ENCODE measurements at regions not wholly inside any gene's neighbourhood (a gene's known extent, or its start where the extent isn't known, plus 50 kb on each side); places are given as distances from the start of the nearest gene placed in this dataset.
A peak's percentile ranks its signal among the peaks of the same experiment; 100 is the strongest.

- Mint-ChIP-seq H3K4me1 (no peaks in the 10 kb centered on the region), H3K27ac (no peak overlapping the region), H3K4me3 (no peak overlapping the region), H3K36me3 (no peaks in the 10 kb centered on the region), H3K27me3 (no peaks in the 10 kb centered on the region), H3K9me3 (ENCODE audit: low read depth) (peaks cover 5% of the 10 kb centered on the region)
- CTCF ChIA-PET: no interaction called here
- no peak for ATAC-seq
- DNase-seq: no peak
Observed at GRCh38 chr6:102553214-102553613, 1159.7 kb downstream of the GRIK2 start.

DNA sequence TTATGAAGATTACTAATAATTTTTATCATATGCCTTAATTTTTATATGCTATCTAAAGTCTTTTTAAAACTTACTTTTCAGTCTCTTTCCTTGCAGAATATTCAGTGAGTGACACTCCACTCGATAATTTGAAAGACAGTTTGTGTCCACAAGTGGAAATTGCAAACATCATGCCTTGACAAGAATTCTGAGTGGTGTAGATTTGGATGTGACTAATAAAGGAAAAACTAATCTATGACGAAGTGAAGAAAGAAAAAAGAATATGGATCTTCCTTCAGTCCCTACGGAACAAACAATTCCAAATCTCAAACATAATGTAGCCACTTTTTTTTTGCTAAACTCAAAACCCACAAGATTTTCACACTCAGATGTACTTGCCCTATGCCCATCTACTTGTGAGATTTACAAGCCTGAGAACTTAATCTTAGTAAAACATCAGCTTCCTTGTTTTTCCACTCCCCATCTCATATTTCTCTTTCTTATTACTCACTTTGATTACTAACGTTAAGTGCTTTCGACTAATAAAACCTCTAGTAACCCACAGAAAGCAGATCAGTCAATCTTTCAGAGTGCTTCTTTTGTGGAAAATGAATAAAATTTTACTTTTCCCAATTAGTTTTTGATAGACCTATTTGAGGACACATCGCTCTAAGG lies 1155.8 kb downstream of the GRIK2 start:
- H3K27ac Mint-ChIP-seq: no peak overlapping the region
- no peaks in the 10 kb centered on the region for H3K27me3 Mint-ChIP-seq
- H3K9me3 Mint-ChIP-seq (ENCODE audit: low read depth): peaks cover 12% of the 10 kb centered on the region
- no peaks in the 10 kb centered on the region for H3K36me3 Mint-ChIP-seq
- H3K4me1 Mint-ChIP-seq: no peaks in the 10 kb centered on the region
- DNase-seq: no peak
- H3K4me3 Mint-ChIP-seq: no peak overlapping the region
- CTCF ChIA-PET: no interaction called here
- ATAC-seq: no peak

- H3K27me3 Mint-ChIP-seq: no peaks in the 10 kb centered on the region
- ATAC-seq (no peak), DNase-seq (no peak)
- no peaks in the 10 kb centered on the region for H3K4me1 Mint-ChIP-seq
- H3K27ac Mint-ChIP-seq: no peak overlapping the region
- no peak overlapping the region for H3K4me3 Mint-ChIP-seq
- no peaks in the 10 kb centered on the region for H3K36me3 Mint-ChIP-seq
- CTCF ChIA-PET: no interaction called here
- H3K9me3 Mint-ChIP-seq (ENCODE audit: low read depth): peaks cover 5% of the 10 kb centered on the region
Observed at GRCh38 chr6:102525336-102525735, 1131.8 kb downstream of the GRIK2 start.

- DNase-seq (no peak), ATAC-seq (no peak)
- Mint-ChIP-seq H3K9me3 (ENCODE audit: low read depth) (no peaks in the 10 kb centered on the region), H3K36me3 (no peaks in the 10 kb centered on the region), H3K27ac (no peak overlapping the region), H3K27me3 (no peaks in the 10 kb centered on the region), H3K4me1 (no peaks in the 10 kb centered on the region), H3K4me3 (no peak overlapping the region)
- CTCF ChIA-PET: no interaction called here
Observed at GRCh38 chr6:102520966-102521365, 1127.5 kb downstream of the GRIK2 start.

DNA sequence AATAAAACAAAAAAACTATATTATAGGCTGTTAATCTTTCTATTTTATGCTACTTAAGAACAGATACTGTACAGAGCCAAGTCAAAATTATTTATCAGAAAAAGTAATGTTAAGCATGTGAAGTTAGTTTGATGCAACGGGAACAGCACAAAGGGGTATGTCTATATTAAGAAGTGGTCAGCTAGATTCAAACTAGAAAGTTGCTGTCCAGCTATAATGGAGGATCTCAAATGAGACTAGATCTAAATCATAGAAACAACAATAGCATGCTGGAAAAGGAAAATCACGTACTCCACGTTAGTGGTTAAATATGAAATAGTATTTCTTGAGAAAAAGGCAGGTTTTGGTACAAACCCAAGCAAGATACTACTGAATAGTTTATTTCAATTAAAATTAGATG lies 1124.0 kb downstream of the GRIK2 start:
- H3K36me3 Mint-ChIP-seq: no peaks in the 10 kb centered on the region
- no peak for ATAC-seq
- CTCF ChIA-PET: no interaction called here
- H3K9me3 Mint-ChIP-seq (ENCODE audit: low read depth): no peaks in the 10 kb centered on the region
- no peak overlapping the region for H3K27ac Mint-ChIP-seq
- no peak for DNase-seq
- H3K4me3 Mint-ChIP-seq: no peak overlapping the region
- no peaks in the 10 kb centered on the region for H3K27me3 Mint-ChIP-seq
- no peaks in the 10 kb centered on the region for H3K4me1 Mint-ChIP-seq

- Mint-ChIP-seq H3K4me3 (no peak overlapping the region), H3K4me1 (no peaks in the 10 kb centered on the region), H3K27me3 (no peaks in the 10 kb centered on the region), H3K27ac (no peak overlapping the region), H3K9me3 (ENCODE audit: low read depth) (peaks cover 7% of the 10 kb centered on the region), H3K36me3 (no peaks in the 10 kb centered on the region)
- no peak for DNase-seq
- no peak for ATAC-seq
- CTCF ChIA-PET: no interaction called here
Observed at GRCh38 chr6:102501615-102502014, 1108.1 kb downstream of the GRIK2 start.

DNA sequence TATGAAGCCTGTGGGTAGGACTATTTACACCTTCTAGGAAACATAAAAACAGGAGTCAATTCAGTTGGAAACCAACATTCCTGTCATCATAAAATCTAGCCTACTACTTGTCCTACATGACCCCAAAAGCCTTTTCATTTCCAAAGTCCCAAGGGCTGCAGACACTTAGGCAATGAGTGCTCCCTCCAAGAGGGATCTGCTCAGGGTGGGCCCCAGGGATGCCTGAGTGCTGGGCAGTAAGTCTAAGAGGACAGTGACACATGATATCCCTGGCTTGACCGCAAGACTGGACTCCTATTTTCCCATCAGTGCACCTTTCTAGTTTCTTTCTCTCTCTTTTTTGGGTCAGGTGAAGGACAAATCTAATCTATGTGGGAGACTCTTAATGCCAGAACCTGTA lies 1101.3 kb downstream of the GRIK2 start:
- H3K36me3 Mint-ChIP-seq: no peaks in the 10 kb centered on the region
- no peaks in the 10 kb centered on the region for H3K4me1 Mint-ChIP-seq
- H3K4me3 Mint-ChIP-seq: no peak overlapping the region
- no peak overlapping the region for H3K27ac Mint-ChIP-seq
- ATAC-seq (no peak), DNase-seq (no peak)
- CTCF ChIA-PET: no interaction called here
- peaks cover 9% of the 10 kb centered on the region for H3K9me3 Mint-ChIP-seq (ENCODE audit: low read depth)
- no peaks in the 10 kb centered on the region for H3K27me3 Mint-ChIP-seq

DNA sequence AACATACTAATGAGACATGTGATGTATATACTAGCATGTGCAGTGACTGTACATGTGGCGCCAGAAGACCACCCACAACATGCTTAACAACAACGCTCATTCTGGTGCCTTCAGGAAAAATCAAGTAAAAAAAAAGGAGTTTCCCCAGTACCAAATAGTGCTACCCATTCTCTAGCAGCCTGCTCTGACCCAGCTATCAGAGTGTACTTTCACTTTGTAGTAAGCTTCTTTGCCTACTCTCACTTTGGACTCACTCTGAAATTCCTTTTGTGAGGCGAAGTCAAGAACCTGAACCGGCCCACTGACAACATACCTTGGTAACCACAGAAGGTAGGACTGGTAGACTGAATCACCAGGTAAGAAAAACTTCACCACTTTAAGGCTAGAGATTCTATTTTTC lies 1100.0 kb downstream of the GRIK2 start:
- Mint-ChIP-seq H3K4me1 (no peaks in the 10 kb centered on the region), H3K36me3 (no peaks in the 10 kb centered on the region), H3K9me3 (ENCODE audit: low read depth) (peaks cover 14% of the 10 kb centered on the region), H3K4me3 (no peak overlapping the region), H3K27ac (no peak overlapping the region), H3K27me3 (no peaks in the 10 kb centered on the region)
- ATAC-seq (no peak), DNase-seq (no peak)
- CTCF ChIA-PET: no interaction called here

DNA sequence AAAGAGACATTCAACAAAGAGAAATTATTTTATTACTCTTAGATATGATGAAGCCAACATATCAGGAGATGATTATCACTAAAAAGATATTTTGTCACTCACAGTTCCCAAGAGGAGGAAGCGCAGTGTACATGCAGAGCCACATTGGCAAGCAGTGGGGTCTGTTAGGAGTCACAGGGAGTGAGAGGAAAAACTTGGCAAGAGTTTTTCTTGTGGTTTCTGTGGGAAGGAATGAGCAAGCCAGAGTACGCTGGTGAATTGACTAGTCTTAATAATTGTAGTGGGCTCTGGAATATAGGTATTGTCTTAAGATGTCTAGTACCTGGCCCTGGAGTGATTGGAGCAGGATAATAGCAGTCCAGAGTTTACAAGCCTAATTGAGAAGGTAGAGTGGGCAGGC lies 1095.2 kb downstream of the GRIK2 start:
- ATAC-seq: no peak
- H3K27me3 Mint-ChIP-seq: no peaks in the 10 kb centered on the region
- H3K27ac Mint-ChIP-seq: no peak overlapping the region
- H3K4me3 Mint-ChIP-seq: no peak overlapping the region
- H3K36me3 Mint-ChIP-seq: no peaks in the 10 kb centered on the region
- H3K4me1 Mint-ChIP-seq: no peaks in the 10 kb centered on the region
- peaks cover 8% of the 10 kb centered on the region for H3K9me3 Mint-ChIP-seq (ENCODE audit: low read depth)
- CTCF ChIA-PET: no interaction called here
- no peak for DNase-seq

DNA sequence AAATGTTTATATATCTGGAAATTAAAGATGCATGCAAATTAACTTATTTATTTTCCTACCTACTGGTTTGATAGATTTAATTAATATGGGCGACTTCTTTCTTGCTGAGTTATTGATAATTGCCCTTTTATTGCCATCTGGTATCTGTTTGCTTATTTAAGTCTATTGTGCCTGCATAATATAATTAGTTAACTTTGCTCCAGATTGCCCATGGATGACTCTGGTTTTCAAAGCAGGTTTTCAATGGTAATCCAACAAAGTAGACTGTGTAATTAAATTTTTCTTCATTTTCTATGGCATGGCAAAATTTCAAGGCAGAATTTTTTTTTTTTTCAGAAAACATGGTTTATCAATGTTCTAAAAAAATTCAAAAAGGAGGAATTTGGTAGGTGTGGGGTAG lies 1092.0 kb downstream of the GRIK2 start:
- DNase-seq (no peak), ATAC-seq (no peak)
- peaks cover 8% of the 10 kb centered on the region for H3K9me3 Mint-ChIP-seq (ENCODE audit: low read depth)
- no peak overlapping the region for H3K4me3 Mint-ChIP-seq
- H3K36me3 Mint-ChIP-seq: no peaks in the 10 kb centered on the region
- CTCF ChIA-PET: no interaction called here
- H3K27ac Mint-ChIP-seq: no peak overlapping the region
- H3K4me1 Mint-ChIP-seq: no peaks in the 10 kb centered on the region
- H3K27me3 Mint-ChIP-seq: no peaks in the 10 kb centered on the region

- ATAC-seq (no peak), DNase-seq (no peak)
- no peaks in the 10 kb centered on the region for H3K27me3 Mint-ChIP-seq
- no peak overlapping the region for H3K27ac Mint-ChIP-seq
- H3K9me3 Mint-ChIP-seq (ENCODE audit: low read depth): peaks cover 8% of the 10 kb centered on the region
- CTCF ChIA-PET: no interaction called here
- H3K36me3 Mint-ChIP-seq: no peaks in the 10 kb centered on the region
- H3K4me3 Mint-ChIP-seq: no peak overlapping the region
- H3K4me1 Mint-ChIP-seq: no peaks in the 10 kb centered on the region
Observed at GRCh38 chr6:102474041-102474807, 1080.7 kb downstream of the GRIK2 start.

DNA sequence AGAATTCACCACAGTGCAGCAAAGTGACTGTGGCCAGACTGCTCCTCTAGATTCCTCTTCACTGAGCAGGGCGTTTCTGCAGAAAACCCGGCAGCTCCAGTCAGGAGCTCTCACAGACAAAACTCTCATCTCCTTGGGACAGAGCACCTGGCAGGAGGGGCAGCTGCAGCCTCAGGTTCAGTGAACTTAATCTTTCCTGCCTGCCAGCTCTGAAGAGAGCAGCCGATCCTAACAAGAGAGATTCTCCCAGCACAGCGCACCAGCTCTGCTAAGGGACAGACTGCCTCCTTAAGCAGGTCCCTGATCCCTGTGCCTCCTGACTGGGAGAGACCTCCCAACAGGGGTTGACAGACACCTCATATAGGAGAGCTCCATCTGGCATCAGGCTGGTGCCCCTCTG lies 1065.5 kb downstream of the GRIK2 start:
- no peaks in the 10 kb centered on the region for H3K36me3 Mint-ChIP-seq
- no peak overlapping the region for H3K4me3 Mint-ChIP-seq
- DNase-seq (no peak), ATAC-seq (no peak)
- no peaks in the 10 kb centered on the region for H3K27me3 Mint-ChIP-seq
- H3K4me1 Mint-ChIP-seq: no peaks in the 10 kb centered on the region
- H3K9me3 Mint-ChIP-seq (ENCODE audit: low read depth): peaks cover 6% of the 10 kb centered on the region
- CTCF ChIA-PET: no interaction called here
- no peak overlapping the region for H3K27ac Mint-ChIP-seq

DNA sequence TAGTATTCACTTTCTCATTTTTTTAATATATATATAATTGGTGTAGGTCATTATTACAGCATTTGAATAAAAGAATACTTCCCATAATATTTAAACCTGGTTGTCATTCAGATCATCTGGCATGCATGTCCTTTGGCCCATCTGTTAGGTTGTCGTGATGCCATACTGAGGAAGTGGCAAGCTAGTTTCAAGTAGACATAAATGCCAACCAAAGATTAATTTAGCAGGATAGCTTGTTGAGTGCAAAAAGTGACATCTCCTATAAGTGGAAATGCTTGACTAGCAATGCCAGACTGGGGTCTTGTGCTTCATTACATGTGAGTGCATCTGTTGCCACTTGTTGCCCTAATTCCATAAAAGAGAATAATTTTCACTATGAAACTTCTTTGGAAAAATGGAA lies 1044.7 kb downstream of the GRIK2 start:
- Mint-ChIP-seq H3K4me1 (no peaks in the 10 kb centered on the region), H3K4me3 (no peak overlapping the region), H3K36me3 (no peaks in the 10 kb centered on the region), H3K27me3 (no peaks in the 10 kb centered on the region), H3K9me3 (ENCODE audit: low read depth) (no peaks in the 10 kb centered on the region), H3K27ac (no peak overlapping the region)
- CTCF ChIA-PET: no interaction called here
- ATAC-seq: no peak
- no peak for DNase-seq

DNA sequence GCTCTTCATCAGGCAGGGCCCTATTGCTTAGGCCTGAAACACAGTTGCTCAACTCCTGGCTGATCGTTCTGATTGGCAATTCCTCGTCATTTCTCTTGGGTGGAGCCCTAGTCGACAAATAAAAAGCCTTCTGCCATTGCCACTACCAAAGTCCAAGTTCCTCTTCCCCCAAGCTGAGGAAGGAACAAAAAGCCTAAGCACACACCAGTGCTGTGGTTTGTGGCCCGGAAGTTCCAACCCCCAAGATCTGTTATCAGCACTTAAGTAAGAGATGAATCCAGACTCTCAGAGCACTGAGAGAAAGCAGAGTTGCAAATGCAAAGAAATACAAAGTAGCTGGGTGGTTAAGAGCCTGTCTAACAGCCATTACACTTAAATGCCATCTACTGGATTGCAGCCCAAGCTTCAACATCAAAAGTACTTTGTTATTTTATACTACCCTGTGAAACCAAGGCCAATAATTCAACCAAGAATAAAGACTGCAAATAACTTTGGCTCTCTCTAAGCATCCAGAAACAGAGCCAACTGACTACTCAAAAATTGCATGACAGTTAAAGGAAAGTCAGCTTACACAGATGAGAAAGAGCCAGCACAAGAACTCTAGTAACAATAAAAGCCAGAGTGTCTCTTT lies 1024.0 kb downstream of the GRIK2 start:
- H3K4me1 Mint-ChIP-seq: peaks cover 3% of the 10 kb centered on the region
- no peak overlapping the region for H3K27ac Mint-ChIP-seq
- H3K36me3 Mint-ChIP-seq: no peaks in the 10 kb centered on the region
- H3K9me3 Mint-ChIP-seq (ENCODE audit: low read depth): peaks cover 3% of the 10 kb centered on the region
- CTCF ChIA-PET: no interaction called here
- H3K27me3 Mint-ChIP-seq: no peaks in the 10 kb centered on the region
- no peak for ATAC-seq
- no peak overlapping the region for H3K4me3 Mint-ChIP-seq
- DNase-seq: peak; percentile 39
